GM18505 (cell line): ENCODE measurements at regions not wholly inside any gene's neighbourhood (a gene's known extent, or its start where the extent isn't known, plus 50 kb on each side); places are given as distances from the start of the nearest gene placed in this dataset.

Experiments used
- ATAC-seq: cut with Tn5 transposase; IDR thresholded peaks from one replicate; pipeline ENCODE4 v1.9.1; 2021; ENCODE audit not compliant: unreplicated experiment
- POLR2A ChIP-seq: IDR thresholded peaks from 4 replicates; pipeline ENCODE4 v1.6.1; 2011; ENCODE audit warnings: borderline replicate concordance; ENCODE audit not compliant: insufficient read depth, insufficient read length; ENCODE audit errors: extremely low read depth

- no peak for ATAC-seq
- no peak for TF ChIP-seq POLR2A
Observed at GRCh38 chr5:116389601-116390000, 185.0 kb downstream of the SEMA6A start.

- ATAC-seq = no peak
- no peak for TF ChIP-seq POLR2A
Observed at GRCh38 chr5:116388564-116389258, 185.9 kb downstream of the SEMA6A start.

GRCh38 chr5:116387738-116388137 is 186.9 kb downstream of the SEMA6A start:
- no peak for TF ChIP-seq POLR2A
- no peak for ATAC-seq

- TF ChIP-seq POLR2A = no peak
- no peak for ATAC-seq
Observed at GRCh38 chr5:116386633-116387032, 188.0 kb downstream of the SEMA6A start.

GRCh38 chr5:116382874-116383266 is 191.8 kb downstream of the SEMA6A start:
- no peak for ATAC-seq
- TF ChIP-seq POLR2A = no peak

- ATAC-seq = no peak
- no peak for TF ChIP-seq POLR2A
Observed at GRCh38 chr5:116382032-116382873, 192.4 kb downstream of the SEMA6A start.

- no peak for ATAC-seq
Observed at GRCh38 chr5:116381201-116381600, 193.4 kb downstream of the SEMA6A start.

GRCh38 chr5:116380621-116381020 is 194.0 kb downstream of the SEMA6A start:
- ATAC-seq = no peak
- TF ChIP-seq POLR2A = no peak

More at GRCh38 chr5:116381201-116381600, 193.4 kb downstream of the SEMA6A start:
- TF ChIP-seq POLR2A = no peak

GRCh38 chr5:116379306-116379705 is 195.3 kb downstream of the SEMA6A start:
- no peak for TF ChIP-seq POLR2A
- no peak for ATAC-seq

GRCh38 chr5:116378777-116379121 is 195.9 kb downstream of the SEMA6A start:
- ATAC-seq = no peak
- no peak for TF ChIP-seq POLR2A

GRCh38 chr5:116378007-116378776 is 196.4 kb downstream of the SEMA6A start:
- no peak for ATAC-seq
- no peak for TF ChIP-seq POLR2A

GRCh38 chr5:116377276-116378006 is 197.2 kb downstream of the SEMA6A start:
- no peak for ATAC-seq
- TF ChIP-seq POLR2A = no peak

GRCh38 chr5:116375926-116376325 is 198.7 kb downstream of the SEMA6A start:
- no peak for TF ChIP-seq POLR2A
- ATAC-seq = no peak
